IMR-90 (cell line): ENCODE measurements at regions not wholly inside any gene's neighbourhood (a gene's known extent, or its start where the extent isn't known, plus 50 kb on each side); places are given as distances from the start of the nearest gene placed in this dataset.
A peak's percentile ranks its signal among the peaks of the same experiment; 100 is the strongest.

Experiments
- ATAC-seq: fragments of 200-7000 bp; cut with Tn5 transposase; 2 replicates; pipeline ENCODE4 v1.9.1; 2020; ENCODE audit warnings: low read depth, mild to moderate bottlenecking, moderate library complexity
- BruUV-seq: library from RNA; stranded (reverse); fragments of 400-500 nt; replicated peaks from 2 replicates; lab custom pipeline; 2021; lab: Mats Ljungman, UMichigan
- CTCF ChIA-PET: fragments of 300-600 bp; formaldehyde crosslinking; extraction: SDS; loops from one replicate; lab custom pipeline; 2021; ENCODE audit warnings: antibody characterized with exemption; lab: Yijun Ruan, JAX
- POLR2A ChIA-PET: fragments of 300-600 bp; sonication (Branson Sonifier 250); formaldehyde crosslinking; loops from one replicate; lab custom pipeline; 2022; ENCODE audit warnings: antibody characterized with exemption; ENCODE audit not compliant: unreplicated experiment; lab: Charles Lee
- DNase-seq: peaks from one replicate; pipeline ENCODE4 v3.0.0; 2013
- H2AFZ ChIP-seq: replicated peaks from 2 replicates; pipeline ENCODE3; 2013; ENCODE audit warnings: low read length, mild to moderate bottlenecking; ENCODE audit not compliant: poor library complexity
- H2AK5ac ChIP-seq: 2 replicates; pipeline ENCODE4 v1.6.1; 2013; ENCODE audit warnings: low read depth, low read length, inconsistent platforms
- H2AK9ac ChIP-seq: replicated peaks from 2 replicates; pipeline ENCODE3; 2013; ENCODE audit warnings: mild to moderate bottlenecking, low read depth, low read length, moderate library complexity; ENCODE audit not compliant: poor library complexity
- H2BK120ac ChIP-seq: 2 replicates; pipeline ENCODE4 v1.6.1; 2013; ENCODE audit warnings: low read depth, low read length, inconsistent platforms
- H2BK15ac ChIP-seq: 3 replicates; pipeline ENCODE4 v1.6.1; 2013; ENCODE audit warnings: low read depth, low read length, inconsistent platforms
- H2BK20ac ChIP-seq: 2 replicates; pipeline ENCODE4 v1.6.1; 2013; ENCODE audit warnings: low read depth, mild to moderate bottlenecking, inconsistent platforms, low read length, moderate library complexity
- H2BK5ac ChIP-seq: 2 replicates; pipeline ENCODE4 v1.6.1; 2013; ENCODE audit warnings: mild to moderate bottlenecking, low read depth, low read length, inconsistent platforms; ENCODE audit not compliant: poor library complexity, severe bottlenecking
- H3K14ac ChIP-seq: replicated peaks from 2 replicates; pipeline ENCODE4 v1.6.1; 2013; ENCODE audit warnings: low read depth, low read length, inconsistent platforms
- H3K18ac ChIP-seq: 2 replicates; pipeline ENCODE4 v1.6.1; 2013; ENCODE audit warnings: low read depth, low read length, control low read depth
- H3K23ac ChIP-seq: 2 replicates; pipeline ENCODE4 v1.6.1; 2013; ENCODE audit warnings: low read depth, low read length, inconsistent platforms
- H3K27ac ChIP-seq: 2 replicates; pipeline ENCODE4 v1.5.1; 2013; ENCODE audit warnings: mild to moderate bottlenecking, control low read depth, low read length; ENCODE audit not compliant: insufficient read depth
- H3K27me3 ChIP-seq: 2 replicates; pipeline ENCODE4 v1.6.1; 2013; ENCODE audit warnings: low read length; ENCODE audit not compliant: control insufficient read depth, insufficient read depth
- H3K36me3 ChIP-seq: 2 replicates; pipeline ENCODE4 v1.6.1; 2013; ENCODE audit warnings: low read length, mixed read lengths; ENCODE audit not compliant: control insufficient read depth, insufficient read depth
- H3K4ac ChIP-seq: 2 replicates; pipeline ENCODE4 v1.6.1; 2013; ENCODE audit warnings: low read depth, low read length, inconsistent platforms
- H3K4me1 ChIP-seq: 2 replicates; pipeline ENCODE4 v1.6.1; 2013; ENCODE audit warnings: low read length, mixed read lengths; ENCODE audit not compliant: control insufficient read depth, insufficient read depth
- H3K4me2 ChIP-seq: 2 replicates; pipeline ENCODE4 v1.6.1; 2013; ENCODE audit warnings: low read depth, mild to moderate bottlenecking, control low read depth, low read length, moderate library complexity
- H3K4me3 ChIP-seq: 2 replicates; pipeline ENCODE4 v1.5.1; 2013; ENCODE audit warnings: low read depth, mild to moderate bottlenecking, control low read depth, low read length, moderate library complexity; ENCODE audit not compliant: insufficient read depth
- H3K56ac ChIP-seq: 2 replicates; pipeline ENCODE4 v1.6.1; 2013; ENCODE audit warnings: low read length, inconsistent platforms; ENCODE audit not compliant: insufficient read depth; ENCODE audit errors: extremely low read depth
- H3K79me1 ChIP-seq, 2 experiments: 2 replicates each; pipeline ENCODE4 v1.6.1; 2013; ENCODE audit warnings: low read length in 2 of 2, inconsistent platforms in 1 of 2, low read depth in 1 of 2
- H3K9ac ChIP-seq: 2 replicates; pipeline ENCODE4 v1.6.1; 2013; ENCODE audit warnings: low read depth, low read length, control low read depth
- H3K9me1 ChIP-seq: 2 replicates; pipeline ENCODE4 v1.6.1; 2013; ENCODE audit warnings: low read length, inconsistent platforms; ENCODE audit not compliant: insufficient read depth
- H3K9me3 ChIP-seq: 2 replicates; pipeline ENCODE4 v1.6.1; 2013; ENCODE audit warnings: low read length; ENCODE audit not compliant: control insufficient read depth, insufficient read depth
- H4K20me1 ChIP-seq: 2 replicates; pipeline ENCODE4 v1.6.1; 2013; ENCODE audit warnings: low read length, inconsistent platforms; ENCODE audit not compliant: insufficient read depth
- H4K5ac ChIP-seq: 2 replicates; pipeline ENCODE4 v1.6.1; 2013; ENCODE audit warnings: mild to moderate bottlenecking, low read depth, low read length, control low read depth
- H4K8ac ChIP-seq, 2 experiments: 2 replicates each; pipeline ENCODE4 v1.6.1; 2013; ENCODE audit warnings: low read depth in 2 of 2, low read length in 2 of 2, control low read depth in 1 of 2, inconsistent platforms in 1 of 2
- H4K91ac ChIP-seq: 2 replicates; pipeline ENCODE4 v1.6.1; 2013; ENCODE audit warnings: low read depth, low read length, inconsistent platforms; ENCODE audit not compliant: insufficient read depth
- CHD1 ChIP-seq: IDR thresholded peaks from 2 replicates; pipeline ENCODE4 v1.6.1; 2012; ENCODE audit warnings: low read depth, low read length, improper control_type of control experiment
- RFX5 ChIP-seq: IDR thresholded peaks from 2 replicates; pipeline ENCODE4 v1.8.0; 2012; ENCODE audit warnings: low read depth, mild to moderate bottlenecking, low read length, moderate library complexity
- USF2 ChIP-seq: fragments of 150-350 bp; IDR thresholded peaks from 2 replicates; pipeline ENCODE4 v1.6.1; 2017; ENCODE audit warnings: mild to moderate bottlenecking, antibody characterized with exemption, low read length, low read depth
- WGBS, 2 experiments: methylation state at CpG; one replicate each; pipeline versions ENCODE4 v1.1.5 to v1.1.7; 2013; ENCODE audit warnings: missing lambda C conversion rate in 2 of 2; ENCODE audit not compliant: insufficient read length in 1 of 2; ENCODE audit errors: extremely low coverage in 2 of 2; 5-methylcytosine and 5-hydroxymethylcytosine counted together
- dilution Hi-C: fragments of 300-500 bp; cut with HindIII; formaldehyde crosslinking; loops from one replicate; pipeline ENCODE4 v1.14.3; 2018; ENCODE audit warnings: low sequenced_read_pairs; ENCODE audit not compliant: unreplicated experiment
- in situ Hi-C: fragments of 300-500 bp; cut with MboI; formaldehyde crosslinking; loops from 3 replicates; pipeline ENCODE4 v1.14.3; 2019; ENCODE audit warnings: low sequenced_read_pairs, inconsistent platforms, mixed read lengths
- intact Hi-C: fragments of 100-400 bp; cut with micrococcal nuclease; formaldehyde crosslinking; loops from 2 replicates; pipeline ENCODE4 v1.10.0; 2022

GRCh38 chr3:27960133-27960532 is 238.0 kb upstream of the EOMES start:
- WGBS, 2 experiments: no CpG with 5 or more reads among the region's 2 CpGs
- in situ Hi-C loops: no loop called here
- intact Hi-C loops: no loop called here
- Histone ChIP-seq H3K27me3 (no peaks in the 10 kb centered on the region), H4K91ac (no peak overlapping the region), H3K9ac (no peak overlapping the region), H2AK5ac (no peak overlapping the region), H3K9me1 (no peaks in the 10 kb centered on the region), H4K5ac (no peak overlapping the region), H3K4ac (no peak overlapping the region), H3K14ac (no peak overlapping the region), H2BK120ac (no peak overlapping the region), H3K27ac (no peak overlapping the region), H3K4me3 (no peak overlapping the region), H4K20me1 (no peaks in the 10 kb centered on the region), H2BK20ac (no peak overlapping the region), H2AFZ (no peak overlapping the region), H3K4me2 (no peak overlapping the region), H2AK9ac (no peak overlapping the region), H3K18ac (no peak overlapping the region), H2BK5ac (no peak overlapping the region), H3K36me3 (no peaks in the 10 kb centered on the region), H3K23ac (no peak overlapping the region), H4K8ac (no peak overlapping the region), H3K9me3 (no peaks in the 10 kb centered on the region), H3K4me1 (no peaks in the 10 kb centered on the region), H3K79me1 (no peaks in the 10 kb centered on the region), H2BK15ac (no peak overlapping the region), H3K56ac (no peak overlapping the region)
- CTCF ChIA-PET: no interaction called here
- POLR2A ChIA-PET: interaction anchor here (0.6 kb wide), 1 partner anchor 345 kb away, joined by 11 read pairs; no protein-coding TSS in a partner anchor
- no TSS peak for BruUV-seq
- no peak for ATAC-seq
- no peak for TF ChIP-seq RFX5
- TF ChIP-seq CHD1: no peak
- TF ChIP-seq USF2: no peak
- dilution Hi-C loops: no loop called here
- DNase-seq: peak; percentile 1
